ENCODE measurements at regions not wholly inside any gene's neighbourhood (a gene's known extent, or its start where the extent isn't known, plus 50 kb on each side); places are given as distances from the start of the nearest gene placed in this dataset.
"Not testable (repeated sequence)": the region's sequence is repeated elsewhere in the genome, so short reads cannot be mapped to it uniquely, and the experiment has no call there.

DNA sequence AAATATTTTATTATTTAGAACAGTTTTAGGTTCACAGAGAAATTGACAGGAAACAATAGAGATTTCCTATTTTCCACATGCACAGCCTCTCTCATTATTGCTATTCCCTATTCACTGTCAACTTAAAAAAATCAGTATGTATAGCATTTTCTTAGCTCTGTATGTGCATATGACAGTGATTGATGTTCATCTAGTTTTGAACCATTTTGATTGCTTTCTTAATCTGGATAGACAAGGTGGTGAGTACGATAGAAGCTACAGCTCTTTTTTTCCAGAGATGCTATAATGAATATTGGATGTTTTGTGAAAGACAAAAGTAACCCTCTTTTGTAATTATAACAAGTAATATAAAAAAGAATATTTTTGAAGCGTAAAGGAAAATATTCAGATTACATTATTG is 201.2 kb upstream of the ARRDC3 start:
- POLR2A ChIA-PET = no interaction called here
- Histone ChIP-seq H2AFZ (ENCODE audit: low read length) (no peak overlapping the region), H4K20me1 (ENCODE audit: insufficient read depth, low read length) (no peaks in the 10 kb centered on the region), H3K36me3 (ENCODE audit: insufficient read depth, low read length) (no peaks in the 10 kb centered on the region), H3K9me2 (ENCODE audit: insufficient read depth, low read length) (no peaks in the 10 kb centered on the region), H3K9me3 (ENCODE audit: low read length) (no peaks in the 10 kb centered on the region), H3K27ac (ENCODE audit: low read depth, low read length, poor library complexity, severe bottlenecking) (no peak overlapping the region), H3K4me1 (ENCODE audit: insufficient read depth, low read length, poor library complexity, severe bottlenecking) (no peaks in the 10 kb centered on the region), H3K79me2 (ENCODE audit: insufficient read depth, low read depth, low read length) (no peaks in the 10 kb centered on the region), H3K4me3 (ENCODE audit: low read depth, low read length, poor library complexity, severe bottlenecking) (no peak overlapping the region), H3K4me2 (ENCODE audit: low read length) (no peak overlapping the region)
- TF ChIP-seq, protein P1, sequence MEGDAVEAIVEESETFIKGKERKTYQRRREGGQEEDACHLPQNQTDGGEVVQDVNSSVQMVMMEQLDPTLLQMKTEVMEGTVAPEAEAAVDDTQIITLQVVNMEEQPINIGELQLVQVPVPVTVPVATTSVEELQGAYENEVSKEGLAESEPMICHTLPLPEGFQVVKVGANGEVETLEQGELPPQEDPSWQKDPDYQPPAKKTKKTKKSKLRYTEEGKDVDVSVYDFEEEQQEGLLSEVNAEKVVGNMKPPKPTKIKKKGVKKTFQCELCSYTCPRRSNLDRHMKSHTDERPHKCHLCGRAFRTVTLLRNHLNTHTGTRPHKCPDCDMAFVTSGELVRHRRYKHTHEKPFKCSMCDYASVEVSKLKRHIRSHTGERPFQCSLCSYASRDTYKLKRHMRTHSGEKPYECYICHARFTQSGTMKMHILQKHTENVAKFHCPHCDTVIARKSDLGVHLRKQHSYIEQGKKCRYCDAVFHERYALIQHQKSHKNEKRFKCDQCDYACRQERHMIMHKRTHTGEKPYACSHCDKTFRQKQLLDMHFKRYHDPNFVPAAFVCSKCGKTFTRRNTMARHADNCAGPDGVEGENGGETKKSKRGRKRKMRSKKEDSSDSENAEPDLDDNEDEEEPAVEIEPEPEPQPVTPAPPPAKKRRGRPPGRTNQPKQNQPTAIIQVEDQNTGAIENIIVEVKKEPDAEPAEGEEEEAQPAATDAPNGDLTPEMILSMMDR (conservative IDR thresholded peaks at IDR 0.05; ENCODE audit: low read length) = no peak
- intact Hi-C loops (cut with micrococcal nuclease; ENCODE audit: unreplicated experiment) = no loop called here
- DNase-seq (ENCODE audit: low spot score) = no peak
- CTCF ChIA-PET (ENCODE audit: unreplicated experiment) = no interaction called here
- BruUV-seq (replicated peaks) = no TSS peak

DNA sequence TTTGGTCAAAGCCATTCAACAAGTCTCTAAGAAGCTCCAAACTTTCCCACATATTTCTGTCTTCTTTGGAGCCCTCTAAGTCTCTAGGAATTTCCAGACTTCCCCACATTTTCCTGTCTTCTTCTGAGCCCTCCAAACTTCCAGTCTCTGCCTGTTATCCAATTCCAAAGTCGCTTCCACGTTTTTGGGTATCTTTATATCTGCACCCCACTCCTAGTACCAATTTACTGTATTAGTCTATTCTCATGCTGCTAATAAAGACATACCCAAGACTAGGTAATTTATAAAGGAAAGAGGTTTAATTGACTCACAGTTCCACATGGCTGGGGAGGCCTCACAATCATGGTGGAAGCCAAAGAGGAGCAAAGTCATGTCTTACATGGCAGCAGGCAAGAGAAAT is 182.9 kb upstream of the ARRDC3 start:
- intact Hi-C loops (cut with micrococcal nuclease; ENCODE audit: unreplicated experiment); CTCF ChIA-PET (ENCODE audit: unreplicated experiment); H3K9me3 ChIP-seq (ENCODE audit: low read length); H3K4me3 ChIP-seq (ENCODE audit: low read depth, low read length, poor library complexity, severe bottlenecking); H2AFZ ChIP-seq (ENCODE audit: low read length); POLR2A ChIA-PET; H4K20me1 ChIP-seq (ENCODE audit: insufficient read depth, low read length); H3K27ac ChIP-seq (ENCODE audit: low read depth, low read length, poor library complexity, severe bottlenecking); BruUV-seq (replicated peaks); DNase-seq (ENCODE audit: low spot score); H3K4me2 ChIP-seq (ENCODE audit: low read length); H3K4me1 ChIP-seq (ENCODE audit: insufficient read depth, low read length, poor library complexity, severe bottlenecking); H3K79me2 ChIP-seq (ENCODE audit: insufficient read depth, low read depth, low read length); H3K9me2 ChIP-seq (ENCODE audit: insufficient read depth, low read length); H3K36me3 ChIP-seq (ENCODE audit: insufficient read depth, low read length): not testable (repeated sequence)

DNA sequence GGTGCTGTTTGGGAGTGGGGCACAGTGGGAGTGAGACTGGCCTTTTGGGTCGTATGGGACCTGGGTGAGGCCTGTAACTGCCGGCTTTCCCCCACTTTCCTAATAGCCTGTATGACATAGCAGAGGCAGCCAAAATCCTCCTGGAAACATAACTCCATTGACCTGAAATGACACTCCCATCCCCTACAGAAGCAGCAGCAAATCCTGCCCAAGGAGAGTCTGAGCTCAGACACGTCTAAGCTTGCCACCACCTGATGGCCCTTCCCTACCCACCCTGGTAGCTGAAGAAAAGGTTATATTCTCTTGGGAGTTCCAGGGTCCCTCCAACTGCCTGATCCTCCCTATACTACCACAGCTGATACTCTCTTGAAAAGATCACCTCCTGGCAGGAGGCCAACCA is 179.8 kb upstream of the ARRDC3 start:
- H3K27ac ChIP-seq (ENCODE audit: low read depth, low read length, poor library complexity, severe bottlenecking) = no peak overlapping the region
- TF ChIP-seq, protein P1 (conservative IDR thresholded peaks at IDR 0.05; ENCODE audit: low read length) = no peak
- no peak for TF ChIP-seq EZH2phosphoT487 (IDR thresholded peaks at IDR 0.05; ENCODE audit: borderline replicate concordance, low read depth, low read length)
- H3K9me2 ChIP-seq (ENCODE audit: insufficient read depth, low read length) = no peaks in the 10 kb centered on the region
- ChIA-PET CTCF (ENCODE audit: unreplicated experiment) (no interaction called here), POLR2A (no interaction called here)
- no peak overlapping the region for H2AFZ ChIP-seq (ENCODE audit: low read length)
- no peaks in the 10 kb centered on the region for H4K20me1 ChIP-seq (ENCODE audit: insufficient read depth, low read length)
- H3K4me1 ChIP-seq (ENCODE audit: insufficient read depth, low read length, poor library complexity, severe bottlenecking) = no peaks in the 10 kb centered on the region
- intact Hi-C loops (cut with micrococcal nuclease; ENCODE audit: unreplicated experiment) = no loop called here
- no TSS peak for BruUV-seq (replicated peaks)
- no peaks in the 10 kb centered on the region for H3K79me2 ChIP-seq (ENCODE audit: insufficient read depth, low read depth, low read length)
- no peak overlapping the region for H3K4me2 ChIP-seq (ENCODE audit: low read length)
- H3K9me3 ChIP-seq (ENCODE audit: low read length) = no peaks in the 10 kb centered on the region
- H3K4me3 ChIP-seq (ENCODE audit: low read depth, low read length, poor library complexity, severe bottlenecking) = no peak overlapping the region
- DNase-seq (ENCODE audit: low spot score) = no peak
- no peaks in the 10 kb centered on the region for H3K36me3 ChIP-seq (ENCODE audit: insufficient read depth, low read length)

All from OCI-LY7 (cell line).